ENCODE measurements at regions not wholly inside any gene's neighbourhood (a gene's known extent, or its start where the extent isn't known, plus 50 kb on each side); places are given as distances from the start of the nearest gene placed in this dataset.

- no peak for TF ChIP-seq EZH2 (IDR thresholded peaks at IDR 0.05)
- no peak for TF ChIP-seq POLR2AphosphoS5 (IDR thresholded peaks at IDR 0.05; ENCODE audit: borderline replicate concordance, low read depth, low read length)
- TF ChIP-seq FOXP2 (optimal IDR thresholded peaks at IDR 0.05; ENCODE audit: control extremely low read depth, extremely low read length, insufficient read depth) = no peak
Observed at GRCh38 chr2:48213646-48214045, 100.8 kb upstream of the FOXN2 start.

All from SK-N-MC (cell line).